ENCODE measurements at regions not wholly inside any gene's neighbourhood (a gene's known extent, or its start where the extent isn't known, plus 50 kb on each side); places are given as distances from the start of the nearest gene placed in this dataset.

- no peak for TF ChIP-seq CTCF (IDR thresholded peaks at IDR 0.05)
- no peak for TF ChIP-seq POLR2A (IDR thresholded peaks at IDR 0.05)
Measured at GRCh38 chr6:153207617-153208016, 76.5 kb upstream of the RGS17 start.

Measured in right lobe of liver (tissue), 4 donors.